Bronchial epithelial cell (primary cell): ENCODE measurements at regions not wholly inside any gene's neighbourhood (a gene's known extent, or its start where the extent isn't known, plus 50 kb on each side); places are given as distances from the start of the nearest gene placed in this dataset.

ENCODE experiments used
- DNase-seq: peaks from one replicate; pipeline ENCODE4 v3.0.0-alpha.2; 2010; ENCODE audit warnings: low read depth
- FAIRE-seq: peaks from 2 replicates; lab custom pipeline; 2011; peaks lifted over from hg19 to GRCh38; lab: Jason Lieb, UNC
- H3K27me3 ChIP-seq: 2 replicates; pipeline ENCODE4 v1.5.1; 2011; ENCODE audit warnings: low read length; ENCODE audit not compliant: control insufficient read depth, insufficient read depth
- H3K36me3 ChIP-seq: 2 replicates; pipeline ENCODE4 v1.5.1; 2011; ENCODE audit warnings: low read length; ENCODE audit not compliant: control insufficient read depth, insufficient read depth
- H3K4me3 ChIP-seq: 2 replicates; pipeline ENCODE4 v1.5.1; 2011; ENCODE audit warnings: mild to moderate bottlenecking, low read depth, low read length, control low read depth
- CTCF ChIP-seq: IDR thresholded peaks from 2 replicates; pipeline ENCODE4 v1.5.1; 2011; ENCODE audit warnings: mild to moderate bottlenecking, moderate library complexity, low read length, control low read depth, inconsistent platforms; ENCODE audit not compliant: insufficient read depth, severe bottlenecking

- DNase-seq, result no peak
- no peak for TF ChIP-seq CTCF
- Histone ChIP-seq H3K27me3 (no peaks in the 10 kb centered on the region), H3K36me3 (no peaks in the 10 kb centered on the region), H3K4me3 (no peak overlapping the region)
- no peak for FAIRE-seq
Measured at GRCh38 chr1:5742032-5742431, 250.2 kb downstream of the NPHP4 start.

- no peaks in the 10 kb centered on the region for H3K27me3 ChIP-seq
- no peak overlapping the region for H3K4me3 ChIP-seq
- DNase-seq (peak; percentile 14), FAIRE-seq (peak; percentile 36)
- TF ChIP-seq CTCF, result no peak
- no peaks in the 10 kb centered on the region for H3K36me3 ChIP-seq
Measured at GRCh38 chr1:5740865-5741860, 251.1 kb downstream of the NPHP4 start.

- FAIRE-seq (no peak), DNase-seq (no peak)
- H3K27me3 ChIP-seq, result no peaks in the 10 kb centered on the region
- no peaks in the 10 kb centered on the region for H3K36me3 ChIP-seq
- TF ChIP-seq CTCF, result no peak
- H3K4me3 ChIP-seq, result no peak overlapping the region
Measured at GRCh38 chr1:5740450-5740849, 251.8 kb downstream of the NPHP4 start.

- TF ChIP-seq CTCF, result no peak
- DNase-seq (no peak), FAIRE-seq (no peak)
- no peak overlapping the region for H3K4me3 ChIP-seq
- H3K36me3 ChIP-seq, result no peaks in the 10 kb centered on the region
- H3K27me3 ChIP-seq, result no peaks in the 10 kb centered on the region
Measured at GRCh38 chr1:5739561-5740078, 252.6 kb downstream of the NPHP4 start.

- no peak for TF ChIP-seq CTCF
- H3K27me3 ChIP-seq, result no peaks in the 10 kb centered on the region
- DNase-seq, result no peak
- H3K36me3 ChIP-seq, result no peaks in the 10 kb centered on the region
- FAIRE-seq, result no peak
- no peak overlapping the region for H3K4me3 ChIP-seq
Measured at GRCh38 chr1:5738911-5739462, 253.2 kb downstream of the NPHP4 start.
